AG04449 (cell line): ENCODE measurements at regions not wholly inside any gene's neighbourhood (a gene's known extent, or its start where the extent isn't known, plus 50 kb on each side); places are given as distances from the start of the nearest gene placed in this dataset.

ENCODE experiments used
- CTCF ChIA-PET: fragments of 350-600 bp; formaldehyde crosslinking; extraction: SDS; loops from one replicate; lab custom pipeline; 2021; ENCODE audit warnings: antibody characterized with exemption; lab: Yijun Ruan, JAX
- POLR2A ChIA-PET: fragments of 400-600, 350-600 bp; formaldehyde crosslinking; extraction: SDS; loops from one replicate; lab custom pipeline; 2020; ENCODE audit warnings: antibody characterized with exemption, inconsistent platforms; lab: Yijun Ruan, JAX
- DNase-seq: peaks from one replicate; pipeline ENCODE4 v3.0.0-alpha.2; 2010; ENCODE audit warnings: low read depth, low spot score
- H3K4me3 ChIP-seq: 2 replicates; pipeline ENCODE4 v1.5.1; 2011; ENCODE audit warnings: low read depth, mild to moderate bottlenecking, control low read depth, low read length
- TF ChIP-seq, protein P1 (sequence below): IDR thresholded peaks from one replicate; pipeline ENCODE4 v1.5.1; 2011; ENCODE audit warnings: mild to moderate bottlenecking, moderate library complexity, low read length, control low read depth, inconsistent platforms; ENCODE audit not compliant: insufficient read depth; ENCODE audit errors: missing control alignments

DNA sequence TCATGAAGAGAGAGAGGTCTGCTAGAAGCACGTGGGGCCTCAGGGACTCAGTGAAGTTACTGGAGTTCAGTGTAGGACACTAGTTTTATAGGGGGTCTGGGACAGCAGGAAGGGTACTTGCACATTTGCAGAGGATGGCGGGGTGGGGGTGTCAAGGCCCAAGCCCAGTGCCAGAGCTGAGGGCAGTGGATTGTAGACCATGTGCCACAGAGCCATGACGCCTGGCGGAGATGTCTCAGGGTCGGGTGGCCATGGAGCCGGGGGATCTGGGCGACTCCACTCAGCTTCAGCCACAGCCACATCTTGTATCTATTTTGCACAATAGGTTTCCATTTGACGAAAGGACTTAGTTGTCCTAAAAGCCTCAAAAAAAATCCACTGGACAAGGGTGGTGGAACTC, 50.4 kb upstream of the RGMA start:
- no peak overlapping the region for H3K4me3 ChIP-seq
- ChIA-PET CTCF (no interaction called here), POLR2A (no interaction called here)
- no peak for DNase-seq
- TF ChIP-seq, protein P1, sequence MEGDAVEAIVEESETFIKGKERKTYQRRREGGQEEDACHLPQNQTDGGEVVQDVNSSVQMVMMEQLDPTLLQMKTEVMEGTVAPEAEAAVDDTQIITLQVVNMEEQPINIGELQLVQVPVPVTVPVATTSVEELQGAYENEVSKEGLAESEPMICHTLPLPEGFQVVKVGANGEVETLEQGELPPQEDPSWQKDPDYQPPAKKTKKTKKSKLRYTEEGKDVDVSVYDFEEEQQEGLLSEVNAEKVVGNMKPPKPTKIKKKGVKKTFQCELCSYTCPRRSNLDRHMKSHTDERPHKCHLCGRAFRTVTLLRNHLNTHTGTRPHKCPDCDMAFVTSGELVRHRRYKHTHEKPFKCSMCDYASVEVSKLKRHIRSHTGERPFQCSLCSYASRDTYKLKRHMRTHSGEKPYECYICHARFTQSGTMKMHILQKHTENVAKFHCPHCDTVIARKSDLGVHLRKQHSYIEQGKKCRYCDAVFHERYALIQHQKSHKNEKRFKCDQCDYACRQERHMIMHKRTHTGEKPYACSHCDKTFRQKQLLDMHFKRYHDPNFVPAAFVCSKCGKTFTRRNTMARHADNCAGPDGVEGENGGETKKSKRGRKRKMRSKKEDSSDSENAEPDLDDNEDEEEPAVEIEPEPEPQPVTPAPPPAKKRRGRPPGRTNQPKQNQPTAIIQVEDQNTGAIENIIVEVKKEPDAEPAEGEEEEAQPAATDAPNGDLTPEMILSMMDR, result no peak

DNA sequence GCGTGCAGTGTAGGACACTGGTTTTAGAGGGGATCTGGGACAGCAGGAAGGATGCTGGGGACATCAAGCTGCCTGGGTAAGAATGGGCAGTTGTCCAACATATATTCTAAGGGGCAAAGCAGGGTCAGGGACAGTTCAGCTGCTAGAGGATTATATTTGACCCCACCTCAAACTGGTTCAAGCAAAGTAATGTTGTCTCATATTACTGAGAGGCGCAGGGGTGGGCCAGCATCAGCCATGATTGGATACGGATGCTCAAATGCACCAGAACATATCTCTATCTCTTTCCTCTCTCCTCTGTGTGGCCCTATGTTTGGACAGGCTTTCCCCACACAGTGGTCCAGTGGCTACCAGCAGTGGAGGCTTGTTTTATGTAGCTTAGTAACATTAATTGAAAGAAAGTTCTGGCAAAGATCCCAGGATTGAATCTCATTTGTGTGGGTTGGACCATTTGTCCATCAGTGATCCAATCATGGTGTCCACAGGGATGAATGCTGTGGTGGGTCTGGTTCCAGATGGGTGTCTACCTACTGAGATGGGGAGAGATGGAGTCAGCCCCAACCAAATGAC, 49.8 kb upstream of the RGMA start:
- CTCF ChIA-PET, result no interaction called here
- TF ChIP-seq, protein P1, result no peak
- POLR2A ChIA-PET, result no interaction called here

More for the DNA sequence above, 49.8 kb upstream of the RGMA start:
- DNase-seq, result no peak
- no peak overlapping the region for H3K4me3 ChIP-seq
